ENCODE measurements at regions not wholly inside any gene's neighbourhood (a gene's known extent, or its start where the extent isn't known, plus 50 kb on each side); places are given as distances from the start of the nearest gene placed in this dataset.

DNA sequence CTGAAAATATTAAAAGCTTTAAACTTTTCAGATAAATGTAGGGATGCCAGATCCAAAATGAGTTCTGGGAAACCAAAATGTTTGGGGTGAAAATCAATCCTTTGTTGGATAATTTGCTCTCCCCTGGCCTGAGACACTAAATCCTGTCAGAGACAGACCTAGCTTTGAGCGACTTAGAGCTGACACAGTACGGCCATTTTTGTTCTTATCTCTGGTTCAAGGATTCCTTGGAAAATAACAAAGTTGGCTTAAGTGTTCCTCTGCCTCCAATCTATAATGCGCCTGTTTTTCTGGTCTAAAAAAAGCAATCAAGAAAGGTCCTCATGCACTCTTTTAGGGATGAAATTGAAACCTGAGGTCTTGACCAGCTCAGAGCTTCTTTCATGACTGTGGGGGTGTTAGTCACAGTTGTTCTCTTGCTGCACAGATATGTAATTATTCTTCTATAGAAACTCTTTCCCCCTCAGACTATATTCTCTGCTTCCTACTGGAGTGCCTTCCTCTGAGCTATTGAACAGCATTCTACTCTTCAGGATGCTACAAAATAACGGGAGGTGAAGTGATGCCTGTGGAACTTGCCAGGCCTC, 52.3 kb upstream of the EGLN3 start:
- Histone ChIP-seq H3K4me3 (ENCODE audit: low read depth in 1 of 3, low read length in 3 of 3) (no peak overlapping the region), H3K4me1 (ENCODE audit: control insufficient read depth in 3 of 3, insufficient read depth in 2 of 3, low read depth in 1 of 3, low read length in 2 of 3) (no peaks in the 10 kb centered on the region), H3K27ac (ENCODE audit: low read depth in 1 of 3, low read length in 2 of 3) (no peak overlapping the region), H3K27me3 (ENCODE audit: control insufficient read depth in 3 of 3, insufficient read depth in 3 of 3, low read length in 3 of 3) (no peaks in the 10 kb centered on the region), H3K9me3 (ENCODE audit: control insufficient read depth in 2 of 2, insufficient read depth in 1 of 2, low read depth in 1 of 2, low read length in 1 of 2) (no peaks in the 10 kb centered on the region), H3K36me3 (ENCODE audit: control insufficient read depth in 3 of 3, insufficient read depth in 2 of 3, low read depth in 1 of 3, low read length in 3 of 3) (no peaks in the 10 kb centered on the region)
- FAIRE-seq (no peak), DNase-seq (no peak)
- WGBS, 3 donors: 91 to 94% (median 93%) methylated on average over 4 of the region's 4 CpGs
